Superior temporal gyrus (tissue), 1 donor: ENCODE measurements at regions not wholly inside any gene's neighbourhood (a gene's known extent, or its start where the extent isn't known, plus 50 kb on each side); places are given as distances from the start of the nearest gene placed in this dataset.

Experiments
- DNase-seq: peaks from one replicate; pipeline ENCODE4 v3.0.0-alpha.2; 2016; ENCODE audit errors: extremely low spot score

- peak; percentile 82 for DNase-seq
Measured at GRCh38 chr21:16305686-16306085, 575.9 kb downstream of the USP25 start.

GRCh38 chr21:16307256-16307655 lies 577.5 kb downstream of the USP25 start:
- DNase-seq: peak; percentile 70

GRCh38 chr21:16308269-16308668 lies 578.5 kb downstream of the USP25 start:
- DNase-seq: peak; percentile 81

GRCh38 chr21:16309250-16309971 lies 579.6 kb downstream of the USP25 start:
- peak; percentile 78 for DNase-seq

GRCh38 chr21:16310176-16310575 lies 580.4 kb downstream of the USP25 start:
- peak; percentile 71 for DNase-seq

GRCh38 chr21:16311229-16311628 lies 581.4 kb downstream of the USP25 start:
- DNase-seq: no peak

- no peak for DNase-seq
Measured at GRCh38 chr21:16312321-16312720, 582.5 kb downstream of the USP25 start.

GRCh38 chr21:16315223-16315622 lies 585.4 kb downstream of the USP25 start:
- no peak for DNase-seq

- DNase-seq: no peak
Measured at GRCh38 chr21:16318651-16319300, 589.0 kb downstream of the USP25 start.

GRCh38 chr21:16320110-16320509 lies 590.3 kb downstream of the USP25 start:
- DNase-seq: no peak

- DNase-seq: no peak
Measured at GRCh38 chr21:16322454-16322853, 592.7 kb downstream of the USP25 start.

- DNase-seq: no peak
Measured at GRCh38 chr21:16323596-16323995, 593.8 kb downstream of the USP25 start.

- DNase-seq: no peak
Measured at GRCh38 chr21:16324630-16325029, 594.8 kb downstream of the USP25 start.

GRCh38 chr21:16330082-16330907 lies 600.5 kb downstream of the USP25 start:
- peak; percentile 99 for DNase-seq

- peak; percentile 56 for DNase-seq
Measured at GRCh38 chr21:16330908-16331268, 601.1 kb downstream of the USP25 start.

- DNase-seq: no peak
Measured at GRCh38 chr21:16337266-16337665, 607.5 kb downstream of the USP25 start.

GRCh38 chr21:16342932-16343331 lies 613.1 kb downstream of the USP25 start:
- DNase-seq: no peak

- DNase-seq: no peak
Measured at GRCh38 chr21:16343776-16344175, 614.0 kb downstream of the USP25 start.

- no peak for DNase-seq
Measured at GRCh38 chr21:16345757-16346156, 616.0 kb downstream of the USP25 start.

- DNase-seq: no peak
Measured at GRCh38 chr21:16347223-16347622, 617.4 kb downstream of the USP25 start.

- no peak for DNase-seq
Measured at GRCh38 chr21:16353764-16354163, 624.0 kb downstream of the USP25 start.

- DNase-seq: peak; percentile 35
Measured at GRCh38 chr21:16357994-16358393, 628.2 kb downstream of the USP25 start.

GRCh38 chr21:16358784-16359183 lies 629.0 kb downstream of the USP25 start:
- no peak for DNase-seq
